Hippocampal formation (tissue), 2 donors: ENCODE measurements at regions not wholly inside any gene's neighbourhood (a gene's known extent, or its start where the extent isn't known, plus 50 kb on each side); places are given as distances from the start of the nearest gene placed in this dataset.
"Not testable (repeated sequence)": the region's sequence is repeated elsewhere in the genome, so short reads cannot be mapped to it uniquely, and the experiment has no call there.

Source experiments
- DNase-seq, 2 donors: peaks; one replicate each; lab custom pipeline; 2025; lab: John Stamatoyannopoulos, UW

DNA sequence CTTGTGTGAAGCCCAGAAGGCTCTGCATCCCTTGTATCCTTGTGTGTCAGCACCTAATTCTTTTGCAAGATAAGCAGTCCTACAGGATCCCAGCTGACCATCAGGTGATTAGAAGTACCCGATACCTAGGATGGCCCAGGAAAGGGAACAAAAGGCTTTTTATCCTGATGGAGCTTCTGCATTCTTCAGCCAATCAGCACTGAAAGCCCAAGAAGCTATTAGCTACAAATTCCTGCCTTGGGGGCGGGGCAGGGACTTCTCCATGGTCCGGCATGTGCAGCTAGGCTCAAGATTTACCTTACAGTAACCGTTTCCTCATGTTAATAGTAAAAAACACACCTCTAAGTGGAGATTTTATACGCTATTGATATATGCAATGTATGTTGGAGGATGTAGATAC is 264.6 kb upstream of the THUMPD2 start:
- DNase-seq: no peak

DNA sequence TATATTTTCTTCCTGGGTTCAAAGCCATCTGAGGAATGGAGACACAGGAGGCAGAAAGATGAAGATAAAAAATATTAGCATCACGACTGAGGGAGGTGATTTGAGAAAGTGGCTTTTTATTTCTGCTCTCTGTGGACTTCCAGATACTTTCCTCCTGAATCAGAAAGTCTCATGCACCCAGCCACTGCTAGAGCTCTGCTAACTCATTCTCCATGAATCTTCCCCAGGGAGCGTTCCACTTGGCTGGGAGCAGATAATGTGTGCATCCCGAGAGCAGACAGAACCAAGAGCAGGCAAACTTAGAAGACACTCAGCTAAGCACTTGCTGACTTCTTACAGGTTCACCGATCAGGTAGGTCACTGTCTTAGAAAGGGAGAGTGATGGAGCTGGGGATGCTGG is 264.1 kb upstream of the THUMPD2 start:
- DNase-seq: no peak

DNA sequence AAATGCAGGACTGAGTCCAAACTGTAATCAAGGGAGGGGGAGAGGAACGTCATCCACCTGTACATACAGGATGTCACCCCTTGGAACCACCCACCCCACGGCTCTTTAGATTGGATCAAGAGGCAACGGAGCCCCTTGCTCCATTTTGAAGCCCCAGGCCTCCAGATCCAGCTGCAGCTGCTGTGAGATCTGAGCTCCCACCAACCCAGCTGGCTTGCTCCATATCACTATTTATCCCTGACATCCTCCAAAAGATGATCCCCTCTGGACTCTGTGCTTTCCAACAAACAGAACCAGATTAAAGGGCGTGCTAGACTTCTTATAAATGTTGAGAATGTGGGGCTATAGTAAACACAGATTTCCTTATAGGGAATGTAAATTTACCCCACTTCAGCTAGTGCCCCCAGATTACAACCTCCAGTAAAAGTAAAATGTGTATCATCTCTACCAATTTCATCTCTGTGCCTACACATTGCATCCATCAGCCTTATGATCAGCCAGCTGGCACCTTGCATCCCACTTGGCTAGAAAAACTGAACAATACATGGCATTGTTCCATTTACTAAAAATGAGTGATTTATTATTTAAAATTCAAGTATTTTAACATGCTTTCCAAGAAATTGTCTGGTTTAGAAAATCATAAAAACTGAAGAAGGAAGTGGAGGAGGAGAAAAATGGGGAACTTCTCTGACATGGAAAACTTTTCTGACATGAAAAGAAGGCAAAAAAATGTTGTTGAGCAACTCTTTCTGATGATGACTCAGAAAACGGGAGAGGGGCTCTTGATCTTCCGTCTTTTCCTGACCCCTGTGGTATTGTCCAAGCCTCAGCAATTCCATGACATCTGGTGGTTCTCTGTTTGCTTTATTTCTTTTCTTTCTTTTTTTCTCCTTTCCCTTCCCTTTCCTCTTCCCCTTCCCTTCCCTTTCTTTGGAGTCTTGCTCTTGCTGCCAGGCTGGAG is 262.6 kb upstream of the THUMPD2 start:
- no peak for DNase-seq

DNA sequence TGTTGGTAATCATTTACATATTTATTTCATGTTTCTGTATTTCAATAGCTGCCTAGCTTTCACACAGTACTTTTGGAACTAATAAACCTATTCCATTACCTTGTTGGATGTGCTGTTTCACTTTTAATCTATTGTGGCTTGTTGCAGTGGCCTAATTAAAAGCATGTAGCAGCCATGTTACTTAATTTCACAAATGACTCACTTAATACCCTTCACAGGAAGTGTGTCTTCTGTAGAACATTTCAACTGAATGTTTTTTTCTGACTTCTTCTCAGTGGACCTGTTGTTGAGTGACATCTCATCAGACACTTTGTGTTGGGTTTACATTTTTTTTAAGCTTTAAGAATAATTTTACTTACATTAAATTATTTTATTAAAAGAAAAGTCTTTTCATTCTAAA is 260.5 kb upstream of the THUMPD2 start:
- DNase-seq: no peak

DNA sequence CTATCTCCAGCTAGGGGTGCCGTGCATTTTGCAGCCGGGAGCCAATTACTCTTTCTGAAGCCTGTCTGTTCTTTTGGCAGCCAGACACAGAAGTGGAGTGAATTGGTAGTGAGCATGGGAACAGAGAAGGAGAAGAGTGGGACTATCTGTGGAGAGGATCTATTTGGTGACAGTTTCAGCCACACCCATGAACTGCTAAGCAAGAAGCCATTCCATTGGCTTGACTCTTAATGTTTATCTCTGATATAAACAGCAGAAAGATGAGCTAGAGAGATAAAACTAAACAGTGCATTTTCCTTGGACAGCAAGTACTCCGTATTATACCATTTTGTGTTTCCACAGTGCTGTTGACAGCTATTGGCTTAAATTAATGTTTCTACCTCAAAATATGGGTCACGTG is 259.6 kb upstream of the THUMPD2 start:
- DNase-seq: no peak

DNA sequence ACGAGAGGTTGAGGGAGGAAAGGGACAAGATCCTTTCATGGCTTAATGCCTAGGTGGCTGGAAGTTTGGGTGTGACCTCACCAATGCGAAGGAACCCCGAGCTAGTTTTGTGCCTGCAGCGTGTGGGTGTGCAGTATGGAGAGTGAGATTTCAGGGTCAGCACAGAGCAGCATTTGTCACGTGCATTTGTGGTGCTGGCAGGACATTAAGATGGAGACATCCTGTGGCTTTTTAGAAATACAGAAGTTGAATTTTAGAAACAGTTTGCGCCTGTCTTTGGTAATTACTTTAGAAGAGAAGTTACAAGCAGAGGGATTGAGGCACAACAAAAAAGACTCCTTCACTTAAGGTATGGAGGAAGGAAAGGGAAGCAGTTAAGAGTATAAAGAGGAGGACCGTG is 258.2 kb upstream of the THUMPD2 start:
- DNase-seq: peak in 1 of 2 donors; percentile 3

DNA sequence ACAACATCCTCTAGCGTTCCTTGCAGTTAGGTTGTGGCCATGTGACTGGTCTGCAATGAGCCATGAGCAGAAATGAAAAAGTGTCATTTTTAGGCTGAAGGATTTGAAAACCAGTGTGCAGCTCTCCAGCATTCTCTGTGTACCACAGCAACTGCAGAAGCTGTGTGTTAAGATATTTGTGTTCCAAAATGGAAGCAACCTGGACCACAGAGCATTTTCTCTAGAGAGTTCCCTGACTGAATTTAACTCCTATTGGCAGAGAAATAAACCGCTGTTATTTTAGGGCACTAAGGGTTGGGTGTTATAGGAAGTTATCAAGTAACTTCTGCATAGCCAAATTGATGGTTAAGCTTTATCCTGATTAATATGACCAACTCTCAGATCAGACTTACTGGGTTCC is 257.2 kb upstream of the THUMPD2 start:
- no peak for DNase-seq

DNA sequence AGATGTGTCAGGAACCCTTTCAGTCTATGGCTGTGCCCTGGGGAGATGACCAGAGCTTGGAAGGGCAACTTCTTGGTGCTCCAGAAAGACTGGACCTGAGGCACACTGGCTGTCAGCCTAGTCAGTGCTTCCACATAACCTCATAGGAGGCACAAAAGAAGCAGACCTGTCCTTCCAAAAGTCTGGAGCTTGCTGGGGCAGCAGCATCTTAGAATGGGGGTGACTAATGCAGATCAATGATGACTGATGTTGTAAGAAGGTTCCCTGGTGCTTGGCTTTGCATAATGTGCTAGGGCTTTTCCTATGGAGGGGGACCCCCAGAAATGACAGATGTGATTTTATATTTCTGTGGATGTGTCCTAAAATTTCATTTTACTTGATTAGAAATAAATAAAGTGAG is 255.7 kb upstream of the THUMPD2 start:
- no peak for DNase-seq

DNA sequence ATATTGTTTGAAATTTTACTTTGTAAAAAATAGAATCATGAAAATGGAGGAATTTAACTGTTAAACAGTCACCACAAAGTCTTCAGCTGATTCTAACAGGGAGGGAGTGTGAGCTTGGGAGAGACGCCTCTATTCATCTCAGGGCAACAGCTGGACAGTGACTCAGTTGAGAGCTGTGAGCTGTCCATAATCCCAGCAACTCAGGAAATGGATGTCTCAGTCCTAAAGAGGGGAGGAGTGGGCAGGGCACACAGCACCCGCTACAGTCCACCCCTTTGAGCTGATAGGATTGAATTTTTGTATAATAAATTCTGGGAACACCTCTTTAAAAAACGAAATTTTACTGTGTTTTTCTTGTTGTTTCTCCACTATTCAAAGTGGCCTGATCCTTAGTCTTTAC is 255.1 kb upstream of the THUMPD2 start:
- no peak for DNase-seq

DNA sequence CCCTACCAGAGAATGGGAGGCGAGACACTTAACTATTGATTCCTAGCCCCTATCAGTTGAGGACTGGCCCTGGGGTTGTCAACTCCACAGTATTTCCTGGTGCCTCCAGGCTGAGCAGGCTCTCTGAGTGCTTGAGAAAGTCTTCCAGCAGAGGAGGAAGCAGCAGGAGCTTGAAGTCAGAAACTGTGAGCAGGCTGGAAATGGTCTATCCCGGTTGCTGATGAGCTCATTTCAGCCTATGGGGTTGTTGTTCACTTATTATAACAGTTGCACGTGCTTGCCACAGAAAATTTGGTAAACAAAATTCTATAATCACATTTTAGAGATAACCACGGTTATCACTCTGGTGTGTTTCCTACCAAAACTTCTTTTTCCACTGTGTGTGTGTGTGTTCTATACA is 254.7 kb upstream of the THUMPD2 start:
- DNase-seq: no peak

DNA sequence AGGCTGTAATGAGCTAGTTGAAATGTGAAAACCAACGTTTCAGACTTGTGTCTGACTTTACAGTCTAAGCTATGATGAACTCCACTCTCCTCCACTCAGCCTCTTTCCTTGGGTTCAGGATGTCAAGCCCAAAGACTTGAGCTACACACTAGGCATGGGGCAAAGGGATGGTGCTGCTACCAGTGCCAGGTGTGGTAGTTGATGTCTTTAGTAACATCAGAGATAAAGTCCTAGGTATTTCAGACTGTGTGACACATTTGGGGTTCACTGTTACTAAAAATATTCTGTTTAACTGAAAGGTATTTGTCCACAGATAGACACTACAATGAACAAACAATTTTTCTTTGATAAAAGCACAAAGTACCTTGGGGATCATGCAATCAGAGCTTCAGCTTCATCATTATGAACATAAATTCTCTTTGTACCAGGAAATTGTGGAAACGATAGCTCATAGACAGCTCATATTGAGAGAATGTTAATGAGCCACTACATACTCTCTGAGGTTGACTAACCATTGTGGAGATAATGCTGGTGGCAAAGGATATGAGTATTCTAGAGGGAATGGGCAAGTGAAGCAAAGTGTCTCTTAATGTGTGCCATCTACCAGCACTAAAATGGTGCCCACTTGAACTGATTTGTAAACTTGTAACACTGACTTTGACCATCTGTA is 253.7 kb upstream of the THUMPD2 start:
- DNase-seq: no peak

DNA sequence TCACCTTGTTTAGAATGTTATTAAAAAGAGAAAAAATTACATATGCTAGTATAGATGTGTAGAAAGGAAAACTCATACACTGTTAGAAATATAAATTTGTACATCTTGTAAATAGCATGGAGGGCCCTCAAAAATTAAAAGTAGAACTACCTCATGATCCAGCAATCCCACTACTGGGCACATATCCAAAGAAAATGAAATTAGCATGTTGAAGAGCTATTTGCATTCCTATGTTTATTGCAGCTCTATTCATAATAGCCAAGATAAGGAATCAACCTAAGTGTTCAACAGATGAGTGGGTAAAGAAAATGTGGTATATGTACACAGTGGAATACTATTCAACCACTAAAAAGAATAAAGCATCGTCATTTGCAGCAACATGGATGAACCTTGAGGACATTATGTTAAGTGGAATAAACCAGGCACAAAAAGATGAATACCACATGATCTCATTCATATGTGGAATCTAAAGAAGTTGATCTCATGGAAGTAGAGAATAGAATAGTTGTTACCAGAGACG is 251.5 kb upstream of the THUMPD2 start:
- no peak for DNase-seq

DNA sequence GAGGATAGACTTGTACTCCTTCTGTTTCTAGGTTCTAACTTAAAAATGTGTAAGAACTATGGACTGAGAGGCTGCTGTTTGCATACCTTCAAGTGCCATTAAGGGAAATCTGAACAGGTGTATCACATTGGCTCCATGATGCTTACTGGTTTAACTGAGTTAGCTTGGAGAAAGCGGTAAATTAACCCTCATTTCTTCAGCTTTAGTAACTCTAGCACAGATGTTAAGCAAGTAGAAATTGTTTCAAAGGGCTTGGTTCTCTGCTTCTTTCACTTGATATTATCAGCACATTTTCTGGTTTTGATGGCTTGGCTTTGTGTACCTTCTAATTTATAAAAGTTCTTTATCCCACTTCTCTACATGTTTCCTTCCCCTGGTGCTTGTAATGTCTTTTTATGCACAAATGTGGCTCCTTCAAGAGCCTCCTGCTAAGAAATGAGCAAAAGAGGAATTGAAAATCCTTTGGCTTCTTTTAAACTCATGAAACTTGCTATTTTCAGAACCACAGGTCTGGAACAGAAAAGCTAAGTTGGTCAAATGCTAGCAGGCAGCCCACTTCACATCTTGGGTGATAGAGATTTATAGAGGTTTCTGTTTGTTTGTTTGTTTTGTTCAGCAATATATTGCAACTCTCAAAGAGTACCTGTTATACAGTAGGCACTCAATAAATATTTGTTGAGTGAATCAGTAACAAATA is 249.9 kb upstream of the THUMPD2 start:
- DNase-seq: no peak

DNA sequence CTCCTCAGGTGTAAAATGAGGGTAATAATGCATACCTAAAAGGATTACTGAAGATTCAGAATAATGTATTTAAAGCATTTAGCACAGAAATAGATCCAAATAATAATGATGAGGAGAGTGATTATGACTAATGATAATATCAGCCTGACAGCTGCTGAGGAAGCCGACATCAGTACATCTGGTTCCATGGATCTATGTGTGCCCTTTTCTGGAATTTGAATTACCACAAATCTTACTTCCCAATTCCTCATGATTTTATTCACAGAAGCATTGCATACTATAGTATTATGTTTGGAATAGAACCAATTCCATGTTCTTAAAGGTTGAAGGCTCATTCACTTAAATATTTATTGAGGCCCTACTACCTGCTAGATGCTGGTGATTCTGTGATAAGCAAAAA is 248.9 kb upstream of the THUMPD2 start:
- no peak for DNase-seq

DNA sequence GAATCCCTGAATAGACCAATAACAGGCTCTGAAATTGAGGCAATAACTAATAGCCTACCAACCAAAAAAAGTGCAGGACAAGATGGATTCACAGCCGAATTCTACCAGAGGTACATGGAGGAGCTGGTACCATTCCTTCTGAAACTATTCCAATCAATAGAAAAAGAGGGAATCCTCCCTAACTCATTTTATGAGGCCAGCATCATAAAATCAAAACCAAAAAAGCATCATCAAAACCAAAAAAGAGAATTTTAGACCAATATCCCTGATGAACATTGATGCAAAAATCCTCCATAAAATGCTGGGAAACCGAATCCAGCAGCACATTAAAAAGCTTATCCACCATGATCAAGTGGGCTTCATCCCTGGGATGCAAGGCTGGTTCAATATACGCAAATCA is 246.2 kb upstream of the THUMPD2 start:
- not testable (repeated sequence) for DNase-seq

DNA sequence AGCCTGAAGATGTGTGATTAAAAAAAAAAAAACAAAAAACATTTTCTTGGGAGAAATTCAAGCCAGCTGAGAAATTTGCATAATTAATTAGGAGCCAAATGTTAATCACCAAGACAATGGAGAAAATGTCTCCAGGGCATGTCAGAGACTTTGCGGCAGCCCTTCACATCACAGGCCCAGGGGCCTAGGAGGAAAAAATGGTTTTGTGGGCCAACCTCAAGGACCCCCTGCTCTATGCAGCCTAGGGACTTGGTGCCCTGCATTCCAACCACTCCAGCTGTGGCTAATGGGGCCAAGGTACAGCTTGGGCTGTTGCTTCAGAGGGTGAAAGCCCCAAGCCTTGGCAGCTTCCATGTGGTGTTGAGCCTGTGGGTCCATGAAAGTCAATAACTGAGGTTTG is 241.9 kb upstream of the THUMPD2 start:
- DNase-seq: no peak

DNA sequence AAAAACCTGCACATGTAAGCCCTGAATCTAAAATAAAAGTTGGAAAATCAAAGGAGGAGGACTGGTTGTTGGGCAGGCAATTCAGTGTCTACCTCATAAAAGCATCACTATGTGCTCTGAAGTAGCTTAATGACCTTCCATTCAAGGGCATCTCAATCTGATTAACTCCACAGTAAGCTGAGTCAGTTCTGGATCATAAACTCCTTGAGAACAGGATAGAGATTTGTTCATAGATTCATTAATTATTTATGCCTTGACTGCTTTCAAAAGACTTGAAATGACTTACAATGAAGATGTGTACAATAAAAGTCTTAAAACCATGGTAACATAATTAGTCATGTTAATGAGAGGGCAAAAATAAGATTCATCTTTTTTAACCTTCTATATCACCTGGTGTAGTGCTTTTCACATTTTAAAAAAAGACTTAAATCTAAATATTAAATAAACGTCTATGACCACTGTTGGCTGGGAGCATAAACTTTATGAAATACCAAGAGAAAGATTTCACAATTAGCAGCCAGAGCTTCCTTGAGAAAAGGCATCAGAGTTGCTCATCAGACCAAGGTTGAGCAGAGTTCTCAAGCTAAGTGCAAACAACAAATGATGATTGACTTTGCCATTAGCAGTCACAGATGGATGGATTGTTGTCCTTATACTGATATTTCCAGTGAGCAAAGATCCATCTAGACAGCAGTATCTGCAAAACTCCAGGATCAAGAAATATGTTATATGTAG is 237.3 kb upstream of the THUMPD2 start:
- no peak for DNase-seq

DNA sequence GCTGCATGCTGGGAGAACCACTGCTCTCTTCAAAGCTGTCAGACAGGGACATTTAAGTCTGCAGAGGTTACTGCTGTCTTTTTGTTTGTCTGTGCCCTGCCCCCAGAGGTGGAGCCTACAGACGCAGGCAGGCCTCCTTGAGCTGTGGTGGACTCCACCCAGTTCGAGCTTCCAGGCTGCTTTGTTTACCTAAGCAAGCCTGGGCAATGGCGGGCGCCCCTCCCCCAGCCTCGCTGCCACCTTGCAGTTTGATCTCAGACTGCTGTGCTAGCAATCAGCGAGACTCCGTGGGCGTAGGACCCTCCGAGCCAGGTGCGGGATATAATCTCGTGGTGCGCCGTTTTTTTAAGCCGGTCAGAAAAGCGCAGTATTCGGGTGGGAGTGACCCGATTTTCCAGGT is 234.9 kb upstream of the THUMPD2 start:
- DNase-seq: not testable (repeated sequence)

DNA sequence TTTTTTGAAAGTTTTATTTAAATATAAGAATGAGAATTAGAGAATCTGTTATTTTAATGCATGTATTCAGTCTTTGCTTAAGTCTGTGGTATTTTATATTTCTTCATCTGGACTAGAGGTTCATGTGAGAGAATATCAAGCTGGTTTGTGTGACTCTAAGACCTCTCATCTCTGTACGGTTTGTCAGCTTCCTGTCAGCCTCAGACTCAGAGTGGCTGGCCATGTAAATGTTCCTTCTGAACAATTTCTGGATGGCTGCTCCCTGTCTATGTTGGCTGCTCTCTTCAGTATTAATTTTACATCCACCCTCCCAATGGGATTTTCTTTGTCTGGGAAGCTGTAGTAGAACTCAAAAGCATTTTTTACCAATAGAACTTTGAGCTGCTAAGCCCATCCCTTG is 225.3 kb upstream of the THUMPD2 start:
- DNase-seq: no peak

DNA sequence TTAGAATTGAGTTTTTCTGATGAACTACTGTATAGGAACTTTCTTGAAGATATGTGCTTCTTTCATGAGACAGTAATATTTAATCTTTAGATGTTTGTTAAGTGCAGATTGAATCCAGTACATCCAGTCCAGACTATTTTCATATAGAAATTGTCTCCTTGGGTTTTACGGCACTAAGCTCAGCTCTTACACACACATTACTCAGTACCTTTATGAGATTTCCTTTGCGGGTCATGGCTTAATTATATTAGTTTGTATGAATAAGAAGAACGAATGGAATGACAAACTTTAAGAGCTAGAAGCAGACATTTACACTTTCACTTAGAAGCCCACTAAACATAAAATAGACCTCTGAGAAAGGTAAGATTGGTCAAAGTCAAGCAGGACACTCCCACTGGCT is 223.3 kb upstream of the THUMPD2 start:
- no peak for DNase-seq

DNA sequence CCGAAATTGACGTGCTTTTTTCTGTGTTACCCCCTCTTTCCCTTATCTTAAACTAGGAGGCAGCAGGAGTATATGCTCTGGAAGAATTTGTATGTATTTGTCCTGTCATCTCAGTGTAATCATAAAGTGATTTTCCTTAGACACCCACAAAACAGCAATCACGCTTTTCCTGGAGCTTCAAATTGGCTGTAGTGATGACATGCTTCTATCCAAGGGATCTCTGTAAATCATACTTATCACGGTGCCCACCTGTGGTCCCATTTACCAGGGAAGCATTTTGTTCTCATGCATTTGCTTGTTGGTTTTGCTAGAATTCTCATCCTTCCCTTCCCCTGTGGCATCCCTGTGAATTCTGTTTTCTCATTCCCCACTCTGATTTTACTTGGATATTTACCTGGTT is 220.8 kb upstream of the THUMPD2 start:
- no peak for DNase-seq

DNA sequence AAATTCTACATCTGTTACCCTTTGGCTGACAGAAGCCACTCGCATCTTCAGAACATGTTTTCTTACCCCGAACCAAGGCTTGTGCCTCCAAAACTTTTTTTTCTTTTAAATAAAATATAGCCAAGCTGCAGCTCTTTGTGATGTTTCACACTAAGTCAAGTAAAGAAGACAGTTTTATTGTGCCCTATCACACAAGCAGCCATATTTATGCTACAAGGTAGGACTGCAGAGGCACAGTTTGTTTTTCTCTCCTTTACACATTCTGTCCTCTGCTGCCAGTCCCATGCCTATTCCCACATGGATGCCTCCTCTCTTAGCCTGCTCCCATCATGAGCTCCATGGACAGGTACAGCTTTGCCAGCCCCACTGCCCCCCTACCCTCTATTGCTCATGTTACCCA is 219.6 kb upstream of the THUMPD2 start:
- DNase-seq: no peak
